Body of pancreas (tissue), 4 donors: ENCODE measurements at regions not wholly inside any gene's neighbourhood (a gene's known extent, or its start where the extent isn't known, plus 50 kb on each side); places are given as distances from the start of the nearest gene placed in this dataset.

ENCODE experiments used
- POLR2A ChIP-seq, 3 donors: fragments of 450-650 bp; IDR thresholded peaks; one replicate each; pipeline ENCODE4 v1.6.1; 2016; ENCODE audit warnings: antibody characterized with exemption in 3 of 3, mild to moderate bottlenecking in 2 of 3
- TF ChIP-seq, protein P1 (sequence below), 7 experiments: fragments of 450-650 bp in 4 of 7; fragments of 200-600 bp in 3 of 7; sonication (generic) in 3 of 7; IDR thresholded peaks; one replicate each; pipeline ENCODE4 v1.5.1; 2016 to 2019; ENCODE audit warnings: antibody characterized with exemption in 7 of 7

DNA sequence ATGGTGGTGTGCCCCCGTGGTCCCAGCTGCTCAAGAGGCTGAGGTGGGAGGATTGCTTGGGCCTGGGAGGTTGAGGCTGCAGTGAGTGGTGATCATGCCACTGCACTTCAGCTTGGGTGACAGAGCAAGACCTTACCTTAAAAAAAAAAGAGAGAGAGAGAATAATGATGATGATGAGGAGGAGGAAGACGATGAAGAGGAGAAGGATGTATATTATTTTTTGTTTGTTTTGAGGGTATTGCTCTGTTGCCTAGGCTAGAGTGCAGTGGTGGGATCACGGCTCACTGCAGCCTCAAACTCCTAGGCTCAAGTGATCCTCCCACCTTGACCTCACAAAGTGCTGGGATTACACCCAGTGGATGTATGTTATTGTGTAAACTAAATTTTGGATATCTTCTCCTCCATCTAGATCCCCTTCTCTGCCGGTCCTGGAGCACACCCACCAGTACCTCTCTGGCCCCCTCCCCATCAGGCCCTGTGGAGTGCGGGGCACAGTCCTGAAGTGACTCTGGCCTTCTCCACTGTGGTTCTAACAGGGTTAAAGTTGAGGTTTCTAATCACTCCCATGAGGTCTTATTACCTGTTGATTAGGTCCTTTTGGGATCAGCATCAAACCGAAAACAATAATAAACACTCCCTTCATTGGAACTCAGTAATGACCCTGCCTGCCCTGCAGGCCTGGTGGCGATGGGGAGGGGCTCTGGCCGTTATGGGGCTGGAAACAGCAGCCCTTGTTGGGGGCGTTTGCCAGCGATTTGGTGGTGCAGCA lies 60.5 kb upstream of the ZFHX3 start:
- no peak for TF ChIP-seq POLR2A (IDR thresholded peaks at IDR 0.05)
- TF ChIP-seq, protein P1, sequence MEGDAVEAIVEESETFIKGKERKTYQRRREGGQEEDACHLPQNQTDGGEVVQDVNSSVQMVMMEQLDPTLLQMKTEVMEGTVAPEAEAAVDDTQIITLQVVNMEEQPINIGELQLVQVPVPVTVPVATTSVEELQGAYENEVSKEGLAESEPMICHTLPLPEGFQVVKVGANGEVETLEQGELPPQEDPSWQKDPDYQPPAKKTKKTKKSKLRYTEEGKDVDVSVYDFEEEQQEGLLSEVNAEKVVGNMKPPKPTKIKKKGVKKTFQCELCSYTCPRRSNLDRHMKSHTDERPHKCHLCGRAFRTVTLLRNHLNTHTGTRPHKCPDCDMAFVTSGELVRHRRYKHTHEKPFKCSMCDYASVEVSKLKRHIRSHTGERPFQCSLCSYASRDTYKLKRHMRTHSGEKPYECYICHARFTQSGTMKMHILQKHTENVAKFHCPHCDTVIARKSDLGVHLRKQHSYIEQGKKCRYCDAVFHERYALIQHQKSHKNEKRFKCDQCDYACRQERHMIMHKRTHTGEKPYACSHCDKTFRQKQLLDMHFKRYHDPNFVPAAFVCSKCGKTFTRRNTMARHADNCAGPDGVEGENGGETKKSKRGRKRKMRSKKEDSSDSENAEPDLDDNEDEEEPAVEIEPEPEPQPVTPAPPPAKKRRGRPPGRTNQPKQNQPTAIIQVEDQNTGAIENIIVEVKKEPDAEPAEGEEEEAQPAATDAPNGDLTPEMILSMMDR (IDR thresholded peaks at IDR 0.05): no peak
